HG03103 (cell line): ENCODE measurements at regions not wholly inside any gene's neighbourhood (a gene's known extent, or its start where the extent isn't known, plus 50 kb on each side); places are given as distances from the start of the nearest gene placed in this dataset.

Source experiments
- ATAC-seq: cut with Tn5 transposase; IDR thresholded peaks from one replicate; pipeline ENCODE4 v1.9.1; 2021; ENCODE audit warnings: low read depth; ENCODE audit not compliant: unreplicated experiment

DNA sequence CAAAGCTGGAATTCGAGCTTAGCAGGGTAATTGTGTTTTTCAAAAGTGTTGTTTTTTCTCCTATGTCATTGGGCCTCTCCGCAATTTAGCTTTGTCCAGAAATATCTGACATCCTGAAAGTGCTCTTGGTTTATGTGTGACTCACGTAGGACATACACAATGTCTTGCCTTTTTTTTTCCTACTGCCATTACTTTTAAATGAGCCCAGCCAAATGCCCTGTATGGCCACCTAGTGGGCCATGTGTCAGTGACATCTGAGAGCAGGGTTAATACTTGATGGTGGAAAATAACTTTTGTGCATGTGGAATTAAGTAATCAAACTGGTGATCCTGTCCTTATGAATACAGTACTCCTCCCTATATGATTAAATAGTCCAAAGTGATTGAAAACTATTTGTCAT, 1411.1 kb upstream of the TENM3 start:
- no peak for ATAC-seq

DNA sequence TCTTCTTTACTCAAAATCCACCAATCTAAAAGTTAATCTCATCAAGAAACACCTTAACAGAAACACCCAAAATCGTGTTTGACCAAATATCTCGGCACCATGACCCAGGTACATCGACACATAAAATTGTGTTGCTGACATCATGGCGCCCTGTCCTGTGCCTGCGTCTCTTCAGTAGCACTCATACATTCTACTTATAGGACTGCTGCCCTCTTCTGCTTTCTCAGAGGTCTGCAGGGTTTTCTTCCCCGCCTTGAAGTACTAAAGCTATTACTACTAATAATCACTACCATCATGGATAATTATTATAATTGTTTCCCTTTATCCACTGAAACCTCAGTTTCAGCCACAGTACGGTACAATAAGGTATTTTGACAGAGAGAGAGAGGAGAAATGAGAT, 1403.1 kb upstream of the TENM3 start:
- ATAC-seq = no peak

DNA sequence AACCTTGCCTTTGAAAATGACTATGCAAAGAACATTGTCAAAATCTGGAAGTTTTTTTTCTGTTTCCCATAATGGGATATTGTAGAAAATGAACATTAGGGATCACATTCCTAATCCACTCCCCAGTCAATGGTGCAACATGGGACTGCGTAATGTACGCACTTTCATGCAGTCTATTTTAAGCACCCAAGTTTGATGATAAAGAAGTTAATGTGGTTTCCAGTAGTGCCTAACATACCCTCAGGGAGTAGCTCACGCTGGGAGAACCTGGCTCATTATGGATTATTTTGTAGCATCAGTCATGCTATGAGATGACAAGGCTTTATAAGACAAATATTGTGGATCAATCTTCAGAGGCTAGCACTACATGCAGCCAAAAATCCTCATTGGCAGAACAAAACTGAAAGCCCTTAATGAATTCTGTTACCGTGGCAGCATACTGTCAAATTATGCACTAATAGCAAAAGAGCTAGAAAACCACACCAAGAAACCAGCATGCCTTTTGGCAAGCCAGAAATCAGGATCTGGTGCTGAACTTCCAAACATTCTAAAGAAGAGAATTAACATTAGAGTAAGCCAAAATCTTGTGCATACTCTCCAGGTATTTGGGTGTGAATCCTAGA, 1392.8 kb upstream of the TENM3 start:
- no peak for ATAC-seq

DNA sequence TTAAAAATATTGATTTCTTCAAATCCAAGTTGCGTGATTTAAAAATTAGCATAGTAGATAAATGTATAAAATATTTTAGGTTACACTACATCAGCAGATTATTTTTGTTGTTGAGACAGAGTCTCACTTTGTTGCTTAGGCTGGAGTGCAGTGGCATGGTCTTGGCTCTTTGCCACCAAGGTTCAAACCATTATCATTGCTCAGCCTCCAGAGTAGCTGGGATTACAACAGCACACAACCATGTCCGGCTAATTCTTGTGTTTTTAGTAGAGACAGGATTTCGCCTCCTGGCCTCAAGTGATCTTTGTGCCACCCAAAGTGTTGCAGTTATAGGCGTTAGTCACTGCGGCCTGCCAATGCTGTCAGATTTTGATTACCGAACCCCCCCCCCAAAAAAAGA, 1390.5 kb upstream of the TENM3 start:
- no peak for ATAC-seq

DNA sequence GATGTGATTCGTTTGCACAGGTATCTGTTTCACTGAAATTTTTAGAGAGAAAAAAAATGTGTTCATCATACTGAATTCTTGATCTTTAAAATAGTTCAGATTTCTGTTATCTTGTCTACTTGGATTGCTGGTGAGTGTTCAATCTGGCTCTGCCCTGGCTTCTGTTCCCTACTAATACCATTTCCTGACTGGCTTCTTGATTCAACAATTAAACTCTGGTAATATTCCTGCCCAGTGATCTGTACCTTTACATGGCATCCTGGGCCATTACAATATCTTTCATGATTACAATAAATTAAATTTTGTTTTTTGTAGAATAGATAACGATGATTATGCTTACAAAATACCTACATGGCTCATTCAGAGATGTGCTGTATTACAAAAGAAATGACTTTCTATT, 1388.0 kb upstream of the TENM3 start:
- ATAC-seq = no peak

DNA sequence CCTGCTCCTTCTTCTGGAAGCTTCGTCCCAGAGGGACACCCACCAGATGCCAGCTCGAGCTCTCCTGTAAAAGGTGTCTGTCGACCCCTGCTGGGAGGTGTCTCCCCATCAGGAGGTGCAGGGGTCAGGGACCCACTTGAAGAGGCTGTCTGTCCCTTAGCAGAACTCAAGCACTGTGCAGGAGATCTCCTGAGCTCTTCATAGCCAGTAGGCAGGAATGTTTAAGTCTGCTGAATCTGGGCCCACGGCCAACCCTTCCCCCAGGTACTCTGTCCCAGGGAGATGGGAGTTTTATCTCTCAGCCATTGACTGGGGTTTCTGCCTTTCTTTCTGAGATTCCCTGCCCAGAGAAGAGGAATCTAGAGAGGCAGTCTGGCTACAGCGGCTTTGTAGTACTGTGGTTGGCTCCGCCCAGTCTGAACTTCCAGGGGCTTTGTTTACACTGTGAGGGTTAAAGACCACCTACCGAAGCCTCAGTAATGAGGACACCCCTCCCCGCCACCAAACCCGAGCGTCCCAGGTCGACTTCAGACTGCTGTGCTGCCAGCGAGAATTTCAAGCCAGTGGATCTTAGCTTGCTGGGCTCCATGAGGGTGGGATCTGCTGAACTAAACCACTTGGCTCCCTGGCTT, 1383.0 kb upstream of the TENM3 start:
- no peak for ATAC-seq

DNA sequence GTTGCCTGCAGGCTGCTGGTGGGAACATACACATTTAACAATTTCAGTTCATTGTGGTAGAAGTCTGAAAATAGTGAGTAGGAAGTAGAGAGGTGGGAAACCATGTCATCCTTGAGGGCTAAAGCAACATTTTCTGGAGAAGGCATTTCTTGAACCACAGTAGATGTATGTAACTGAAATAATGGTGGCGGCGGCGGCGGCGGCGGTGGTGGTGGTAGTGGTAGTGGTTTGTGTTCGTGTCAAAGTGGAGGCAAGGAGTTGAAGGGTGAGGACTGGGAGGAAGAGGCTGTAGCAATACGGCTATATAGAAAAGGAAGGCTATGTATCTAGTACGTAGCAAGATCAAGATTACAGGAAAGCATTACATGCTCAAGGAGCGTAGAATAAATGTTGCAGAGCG, 1381.6 kb upstream of the TENM3 start:
- ATAC-seq = no peak

DNA sequence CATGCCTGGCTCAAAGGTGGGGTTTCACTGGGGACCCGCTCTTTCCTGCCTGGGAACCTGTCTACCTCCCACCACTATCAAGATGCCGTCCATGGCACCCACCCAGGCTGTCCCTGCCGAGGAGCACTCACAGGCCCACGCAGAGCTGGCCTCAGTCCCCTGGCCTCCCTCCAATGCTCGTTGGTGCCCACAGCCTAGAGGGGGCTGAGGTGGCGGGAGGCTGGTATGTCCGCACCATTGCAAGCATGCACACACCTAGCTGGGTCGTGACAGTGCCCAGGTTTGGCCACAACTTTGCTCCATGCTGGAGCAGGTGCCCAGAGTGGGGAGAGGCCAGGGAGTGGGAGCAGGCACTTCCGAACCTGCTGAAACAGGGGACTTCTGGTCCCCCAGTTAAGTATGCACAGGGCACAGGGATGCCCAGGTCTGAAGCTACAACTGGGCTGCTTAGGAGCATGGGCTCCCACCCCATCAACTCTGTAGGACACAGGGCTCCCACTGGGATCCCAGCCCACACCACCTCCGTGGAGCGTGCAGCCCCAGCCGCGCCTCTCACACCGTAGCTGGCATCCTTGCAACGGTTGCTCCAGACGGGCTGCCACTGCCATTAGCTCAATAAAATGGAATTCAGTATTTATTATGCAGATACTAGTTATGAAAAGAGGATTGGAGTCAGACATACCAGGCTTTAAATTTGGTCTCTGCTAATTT, 1376.1 kb upstream of the TENM3 start:
- ATAC-seq = no peak

DNA sequence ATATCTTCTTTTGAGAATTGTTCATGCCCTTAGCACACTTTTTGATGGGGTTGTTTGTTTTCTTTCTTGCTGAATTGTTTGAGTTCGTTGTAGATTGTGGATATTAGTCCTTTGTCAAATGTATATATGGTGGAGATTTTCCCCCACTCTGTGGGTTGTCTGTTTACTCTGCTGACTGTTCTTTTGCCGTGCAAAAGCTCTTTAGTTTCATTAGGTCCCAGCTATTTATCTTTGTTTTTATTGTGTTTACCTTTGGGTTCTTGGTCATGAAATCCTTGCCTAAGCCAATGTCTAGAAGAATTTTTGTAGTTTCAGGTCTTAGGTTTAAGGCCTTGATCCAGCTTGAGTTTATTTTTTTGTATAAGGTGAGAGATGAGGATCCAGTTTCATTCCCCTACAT, 1372.6 kb upstream of the TENM3 start:
- ATAC-seq = no peak

DNA sequence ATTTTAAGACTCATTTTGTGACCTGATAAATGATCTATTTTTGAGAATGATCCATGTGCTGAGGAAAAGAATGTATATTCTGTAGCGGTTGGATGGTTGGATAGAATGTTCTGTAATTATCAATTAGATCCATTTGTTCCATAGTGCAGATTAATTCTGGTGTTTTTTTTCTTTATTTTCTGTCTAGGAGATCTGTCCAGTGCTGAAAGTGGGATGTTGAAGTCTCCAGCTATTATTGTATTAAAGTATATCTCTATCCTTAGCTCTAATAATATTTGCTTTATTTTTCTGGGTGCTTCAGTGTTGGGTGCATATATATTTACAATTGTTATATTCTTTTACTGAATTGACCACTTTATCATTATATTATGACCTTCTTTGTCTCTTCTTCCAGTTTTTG, 1344.9 kb upstream of the TENM3 start:
- no peak for ATAC-seq

DNA sequence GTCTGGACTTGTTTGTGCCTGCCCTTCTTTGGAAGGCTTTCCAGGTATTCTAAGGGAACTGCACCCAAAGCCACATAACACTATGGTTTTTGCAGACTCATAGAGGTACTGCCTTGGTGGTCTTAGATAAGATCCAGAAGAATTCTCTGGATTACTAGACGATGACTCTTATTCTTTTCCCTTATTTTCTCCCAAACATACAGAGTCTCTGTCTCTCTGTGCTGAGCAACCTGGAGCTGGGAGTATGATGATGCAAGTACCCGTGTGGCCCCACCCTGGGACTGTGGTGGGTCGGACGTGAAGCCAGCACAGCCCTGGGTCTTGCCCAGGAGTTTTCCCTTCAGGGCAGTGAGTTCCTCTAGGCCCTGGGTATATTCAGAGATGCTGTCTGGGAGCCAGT, 1342.4 kb upstream of the TENM3 start:
- ATAC-seq = no peak

DNA sequence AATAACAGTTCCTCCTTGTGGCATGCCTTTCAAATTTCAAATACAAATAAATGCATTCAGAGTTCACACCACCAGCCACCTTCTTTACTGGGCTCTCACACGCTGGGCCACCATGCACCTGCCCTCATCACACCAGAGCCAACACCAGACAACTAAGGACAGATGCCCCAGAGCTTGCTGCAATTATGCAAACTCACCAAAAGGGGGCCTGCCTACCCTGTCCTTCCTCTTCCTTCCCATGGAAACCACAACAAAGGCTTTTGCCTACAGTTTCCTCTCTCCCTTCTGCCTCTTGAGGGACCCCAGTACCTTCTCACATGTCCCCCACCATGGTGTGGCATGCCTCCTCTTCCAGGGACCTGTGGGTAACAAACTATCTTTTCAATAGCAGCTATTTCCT, 1333.9 kb upstream of the TENM3 start:
- no peak for ATAC-seq

DNA sequence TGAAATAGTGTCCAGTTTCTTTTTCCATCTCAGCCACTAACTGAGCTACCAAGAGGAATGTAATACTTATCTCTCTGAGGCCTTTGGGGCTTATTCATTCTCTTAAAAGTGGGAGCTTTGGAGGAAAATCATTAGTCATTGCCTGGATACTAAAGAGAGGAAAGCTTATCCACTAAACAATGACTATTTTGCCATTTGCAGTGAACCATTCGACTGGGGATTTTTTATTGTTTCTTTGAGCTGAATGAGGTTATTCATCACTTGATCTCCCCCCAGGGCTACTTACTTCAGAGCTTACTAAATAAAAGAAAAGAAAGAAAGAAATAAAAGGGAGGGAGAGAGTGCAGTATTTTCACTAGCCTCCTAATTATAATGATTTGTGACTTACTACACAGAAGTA, 1329.5 kb upstream of the TENM3 start:
- no peak for ATAC-seq

DNA sequence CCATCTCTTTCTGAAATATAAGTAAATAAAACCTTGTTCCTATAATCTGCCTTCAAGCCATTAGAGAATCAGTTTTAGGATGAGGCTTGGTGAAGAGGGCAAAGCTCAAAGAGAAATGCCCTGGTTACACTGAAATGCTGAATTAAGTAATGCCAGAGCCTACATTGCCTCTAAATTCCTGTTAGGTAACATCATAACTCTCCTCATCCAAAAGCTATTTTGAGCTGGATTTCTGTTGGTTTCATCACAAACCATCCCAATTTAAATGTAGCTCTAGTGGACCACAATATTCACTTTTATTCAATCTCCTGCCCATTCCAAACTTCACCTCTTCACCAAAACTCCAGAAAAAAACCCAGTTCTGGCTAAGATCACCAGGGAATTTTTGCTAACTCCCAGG, 1319.7 kb upstream of the TENM3 start:
- no peak for ATAC-seq

DNA sequence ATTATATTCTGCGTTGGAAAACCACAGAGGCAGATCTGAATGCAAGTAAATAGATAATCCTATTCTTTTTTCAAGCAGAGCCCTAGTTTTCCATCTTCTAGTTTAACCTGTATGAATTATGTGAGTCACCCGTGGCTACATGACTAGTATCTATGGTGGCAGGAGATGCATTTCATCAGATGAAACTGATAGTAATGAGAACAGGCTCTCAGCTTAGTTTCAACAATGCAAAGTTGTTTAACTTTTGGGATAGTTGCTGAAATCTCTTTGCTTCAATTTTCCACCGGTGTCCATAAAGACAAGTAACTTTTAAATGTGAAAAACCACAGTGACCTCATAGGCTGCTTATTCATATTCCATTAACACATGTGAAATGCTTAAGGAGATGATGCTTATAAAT, 1317.4 kb upstream of the TENM3 start:
- ATAC-seq = no peak

DNA sequence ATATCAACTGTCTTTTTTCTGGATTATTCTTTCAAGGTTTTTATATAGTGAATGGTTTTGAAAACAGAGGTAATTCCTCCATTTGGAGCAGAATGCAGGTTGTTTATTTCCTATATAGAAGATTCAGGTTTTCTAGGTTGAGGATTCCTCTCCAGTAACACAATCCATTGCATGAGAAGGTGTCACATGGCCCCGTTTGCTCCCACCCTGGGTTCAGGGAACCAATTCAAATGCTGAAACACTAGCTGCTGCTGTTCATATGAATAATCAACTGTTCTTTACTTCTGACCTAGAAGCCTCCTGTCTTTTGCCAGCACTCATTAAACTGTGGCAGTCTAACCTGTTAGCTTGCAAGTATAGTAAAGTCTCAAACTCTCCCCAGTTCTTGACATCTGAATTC, 1316.9 kb upstream of the TENM3 start:
- no peak for ATAC-seq

DNA sequence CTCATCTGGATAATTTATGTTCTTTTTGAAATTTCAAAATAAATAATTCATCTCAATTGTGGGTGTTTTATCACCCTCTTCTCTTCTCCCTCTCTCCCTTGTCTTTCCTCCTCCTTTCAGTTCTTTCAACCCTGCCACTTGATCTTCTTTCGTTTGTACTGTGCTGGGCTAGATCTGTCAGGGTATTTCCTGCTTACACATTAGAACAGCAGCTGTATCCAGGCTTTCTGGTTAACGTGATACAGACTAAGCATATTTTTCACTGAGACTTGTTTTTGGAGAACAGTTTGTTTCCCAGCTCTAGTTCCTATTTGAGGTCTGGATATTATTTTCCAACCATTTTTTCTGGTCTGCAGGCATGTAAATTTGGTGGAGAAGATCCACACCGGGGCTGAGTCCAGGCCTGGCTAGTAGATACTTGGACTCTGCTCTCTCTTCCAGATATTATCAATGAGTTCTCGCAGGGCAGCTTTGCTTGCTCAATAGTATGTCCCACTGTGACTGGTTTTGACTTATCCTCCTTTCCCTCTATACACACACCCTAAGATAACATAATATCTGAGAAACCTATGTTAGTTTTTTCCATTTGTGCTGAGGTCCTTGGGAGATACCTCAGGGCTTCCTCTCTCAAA, 1310.7 kb upstream of the TENM3 start:
- ATAC-seq = no peak

DNA sequence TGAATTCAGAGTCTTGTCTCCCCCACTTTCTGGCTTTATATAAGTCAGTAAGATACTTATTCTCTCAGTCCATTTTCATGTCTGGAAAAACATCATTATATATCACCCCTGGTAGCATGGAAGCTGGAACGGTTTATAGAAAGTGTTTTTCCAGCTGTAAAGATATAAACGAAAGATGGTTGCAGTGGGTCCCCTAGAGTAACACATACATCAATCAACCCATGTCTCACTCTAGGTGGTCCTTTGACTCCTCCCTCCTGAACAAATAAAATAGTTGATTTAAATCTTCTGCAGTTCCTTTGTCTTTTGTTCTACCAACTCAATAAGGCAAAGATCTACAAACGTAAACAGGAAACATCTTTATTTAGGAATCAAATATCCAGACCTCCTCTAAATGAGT, 1306.1 kb upstream of the TENM3 start:
- no peak for ATAC-seq

DNA sequence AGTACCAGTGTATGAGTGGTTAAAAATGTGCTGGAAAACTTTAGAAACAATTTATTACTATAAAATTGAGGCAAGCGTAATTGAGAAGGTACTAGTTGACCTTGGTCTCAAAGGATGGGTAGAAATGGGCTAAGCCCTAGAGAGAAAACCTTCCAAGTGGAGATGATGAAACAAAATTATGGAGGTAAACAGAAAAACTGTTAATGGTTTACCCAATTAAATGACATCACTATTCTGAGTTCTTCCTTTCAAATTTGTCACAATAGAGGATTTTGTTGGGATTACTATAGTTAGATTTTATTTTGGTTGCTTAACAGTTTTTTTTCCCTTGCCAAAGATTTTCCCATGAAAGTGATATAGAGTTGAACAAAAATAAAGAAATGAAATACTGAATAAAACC, 1302.5 kb upstream of the TENM3 start:
- ATAC-seq = no peak

DNA sequence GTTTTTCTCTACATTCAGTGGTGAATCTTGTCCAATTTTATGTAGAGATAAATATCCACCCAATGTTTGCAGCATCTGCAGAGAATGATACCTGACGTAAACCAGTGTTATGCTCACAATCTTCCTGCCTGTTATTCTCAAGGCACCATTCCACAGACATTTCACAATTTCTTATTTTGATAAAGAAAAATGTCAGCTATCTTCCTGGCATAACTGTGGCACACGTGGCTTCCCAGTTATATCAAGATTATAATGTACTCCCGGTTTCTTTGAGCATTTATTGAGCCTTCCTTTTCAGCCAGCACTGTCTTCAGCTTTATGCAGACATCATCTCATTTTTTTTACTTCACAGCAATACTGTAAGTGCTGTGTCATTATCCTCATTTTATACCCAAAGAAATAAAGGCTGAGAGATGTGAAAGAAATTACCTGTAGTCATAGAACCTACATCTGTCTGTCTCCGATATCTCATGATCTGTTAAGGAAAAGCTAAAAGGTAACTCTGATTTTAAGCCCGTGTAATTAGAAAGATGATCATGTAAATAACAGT, 1300.8 kb upstream of the TENM3 start:
- no peak for ATAC-seq

DNA sequence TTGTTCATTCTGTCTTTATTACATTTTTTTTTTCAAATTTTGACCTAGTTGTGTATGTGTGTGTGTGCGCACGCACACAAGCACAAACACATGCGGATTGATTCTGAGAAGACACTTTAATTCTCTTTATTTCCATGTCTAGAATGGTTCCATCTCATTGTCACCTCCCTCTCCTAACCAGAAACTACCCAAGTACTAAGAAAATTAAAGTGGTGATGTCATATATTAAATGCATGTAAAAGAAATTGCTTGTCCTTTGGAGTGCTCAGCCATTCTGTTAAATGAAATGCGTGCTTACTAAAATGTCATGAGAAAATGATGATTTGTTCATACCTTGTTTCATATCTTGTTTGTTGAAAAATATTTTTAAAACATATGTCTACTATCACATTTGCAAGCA, 1297.0 kb upstream of the TENM3 start:
- ATAC-seq = no peak

DNA sequence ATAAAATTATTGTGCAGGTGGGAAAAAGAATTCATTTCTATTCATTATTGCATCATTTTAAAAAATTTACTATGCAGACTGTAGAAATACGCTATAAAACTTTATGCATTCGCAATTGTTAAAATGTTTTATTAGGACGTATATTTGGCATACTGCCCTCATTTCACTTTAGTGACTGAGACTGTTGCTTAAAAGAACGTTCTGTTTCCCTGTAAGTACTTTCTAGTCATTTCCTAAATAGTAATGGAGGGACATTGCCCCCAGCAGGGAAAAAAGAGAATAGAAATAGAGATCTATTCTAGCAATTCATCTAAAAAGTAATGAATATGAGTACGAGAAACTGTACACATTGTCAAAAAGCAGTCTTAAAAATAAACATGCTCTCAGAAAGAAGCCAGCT, 1295.8 kb upstream of the TENM3 start:
- no peak for ATAC-seq
